ENCODE measurements at regions not wholly inside any gene's neighbourhood (a gene's known extent, or its start where the extent isn't known, plus 50 kb on each side); places are given as distances from the start of the nearest gene placed in this dataset.

DNA sequence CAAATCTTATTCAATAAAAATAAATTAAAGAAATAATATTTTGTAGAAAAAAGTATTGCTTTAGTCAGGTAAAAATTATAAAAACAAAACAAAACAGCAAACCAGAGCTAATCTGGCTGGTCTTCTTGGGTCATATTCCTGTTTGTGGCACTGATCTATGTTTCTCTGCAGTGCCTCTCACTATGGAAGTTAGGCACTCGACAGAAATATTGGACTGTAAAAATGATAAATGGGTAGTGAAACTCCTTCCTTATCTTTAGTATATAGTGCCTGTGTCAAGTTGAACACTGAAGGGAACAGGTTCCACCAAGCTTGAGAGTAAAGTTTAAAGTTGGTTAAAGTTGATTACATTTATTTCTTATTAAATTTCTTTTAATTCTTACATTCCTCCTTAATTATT, 1195.6 kb upstream of the GBE1 start:
- Histone ChIP-seq H3K27me3 (no peaks in the 10 kb centered on the region), H3K4me3 (no peak overlapping the region), H3K36me3 (no peaks in the 10 kb centered on the region), H3K27ac (no peak overlapping the region), H3K9me3 (no peaks in the 10 kb centered on the region), H3K4me1 (no peaks in the 10 kb centered on the region)
- intact Hi-C loops (cut with DNase I), result no loop called here
- no peak for TF ChIP-seq POLR2A (IDR thresholded peaks at IDR 0.05)
- TF ChIP-seq, protein P1, sequence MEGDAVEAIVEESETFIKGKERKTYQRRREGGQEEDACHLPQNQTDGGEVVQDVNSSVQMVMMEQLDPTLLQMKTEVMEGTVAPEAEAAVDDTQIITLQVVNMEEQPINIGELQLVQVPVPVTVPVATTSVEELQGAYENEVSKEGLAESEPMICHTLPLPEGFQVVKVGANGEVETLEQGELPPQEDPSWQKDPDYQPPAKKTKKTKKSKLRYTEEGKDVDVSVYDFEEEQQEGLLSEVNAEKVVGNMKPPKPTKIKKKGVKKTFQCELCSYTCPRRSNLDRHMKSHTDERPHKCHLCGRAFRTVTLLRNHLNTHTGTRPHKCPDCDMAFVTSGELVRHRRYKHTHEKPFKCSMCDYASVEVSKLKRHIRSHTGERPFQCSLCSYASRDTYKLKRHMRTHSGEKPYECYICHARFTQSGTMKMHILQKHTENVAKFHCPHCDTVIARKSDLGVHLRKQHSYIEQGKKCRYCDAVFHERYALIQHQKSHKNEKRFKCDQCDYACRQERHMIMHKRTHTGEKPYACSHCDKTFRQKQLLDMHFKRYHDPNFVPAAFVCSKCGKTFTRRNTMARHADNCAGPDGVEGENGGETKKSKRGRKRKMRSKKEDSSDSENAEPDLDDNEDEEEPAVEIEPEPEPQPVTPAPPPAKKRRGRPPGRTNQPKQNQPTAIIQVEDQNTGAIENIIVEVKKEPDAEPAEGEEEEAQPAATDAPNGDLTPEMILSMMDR (IDR thresholded peaks at IDR 0.05), result no peak
- 52 to 53% methylated on average over 1 of the region's 1 CpG for WGBS, 2 donors
- DNase-seq, result no peak

- Histone ChIP-seq H3K36me3 (no peaks in the 10 kb centered on the region), H3K9me3 (no peaks in the 10 kb centered on the region), H3K27ac (no peak overlapping the region), H3K4me3 (no peak overlapping the region), H3K27me3 (no peaks in the 10 kb centered on the region), H3K4me1 (no peaks in the 10 kb centered on the region)
- 88 to 96% methylated on average over 1 of the region's 1 CpG for WGBS, 2 donors
- DNase-seq, result no peak
- no peak for TF ChIP-seq POLR2A (IDR thresholded peaks at IDR 0.05)
- TF ChIP-seq, protein P1 (IDR thresholded peaks at IDR 0.05), result no peak
- intact Hi-C loops (cut with DNase I), result no loop called here
These were observed 1193.0 kb upstream of the GBE1 start for GRCh38 chr3:82954486-82954885.

GRCh38 chr3:82942041-82942440, 1180.6 kb upstream of the GBE1 start:
- Histone ChIP-seq H3K9me3 (no peaks in the 10 kb centered on the region), H3K36me3 (no peaks in the 10 kb centered on the region), H3K4me1 (no peaks in the 10 kb centered on the region), H3K27ac (no peak overlapping the region), H3K4me3 (no peak overlapping the region), H3K27me3 (no peaks in the 10 kb centered on the region)
- DNase-seq, result no peak
- intact Hi-C loops (cut with DNase I), result no loop called here
- TF ChIP-seq, protein P1 (IDR thresholded peaks at IDR 0.05), result no peak
- TF ChIP-seq POLR2A (IDR thresholded peaks at IDR 0.05), result no peak

DNA sequence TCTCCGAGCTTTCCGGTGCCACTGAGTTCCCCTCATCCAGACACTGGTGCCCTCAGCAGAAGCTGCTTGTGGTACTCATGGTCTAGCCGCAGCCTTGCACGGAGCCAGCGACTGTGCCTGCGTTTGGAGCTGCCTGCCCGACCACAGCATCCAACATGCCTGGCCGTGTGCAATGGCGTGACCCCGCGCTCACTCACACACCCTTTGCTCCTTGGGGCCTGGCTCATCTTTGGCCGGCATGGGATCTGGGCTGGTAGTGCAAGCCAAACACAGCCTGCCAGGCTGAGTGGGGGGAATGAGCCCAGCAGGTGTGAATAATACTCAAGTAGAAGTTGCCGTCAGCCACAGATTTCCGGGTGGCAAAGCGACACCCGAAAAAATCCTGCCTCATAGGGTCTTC, 1178.7 kb upstream of the GBE1 start:
- no peak for DNase-seq
- no peaks in the 10 kb centered on the region for H3K27me3 ChIP-seq
- 89 to 93% methylated on average over 4 to 10 of the region's 16 CpGs for WGBS, 2 donors
- no peaks in the 10 kb centered on the region for H3K4me1 ChIP-seq
- H3K27ac ChIP-seq, result no peak overlapping the region
- intact Hi-C loops (cut with DNase I), result no loop called here
- H3K36me3 ChIP-seq, result no peaks in the 10 kb centered on the region
- TF ChIP-seq POLR2A (IDR thresholded peaks at IDR 0.05), result no peak
- TF ChIP-seq, protein P1 (IDR thresholded peaks at IDR 0.05), result no peak
- no peak overlapping the region for H3K4me3 ChIP-seq
- no peaks in the 10 kb centered on the region for H3K9me3 ChIP-seq

DNA sequence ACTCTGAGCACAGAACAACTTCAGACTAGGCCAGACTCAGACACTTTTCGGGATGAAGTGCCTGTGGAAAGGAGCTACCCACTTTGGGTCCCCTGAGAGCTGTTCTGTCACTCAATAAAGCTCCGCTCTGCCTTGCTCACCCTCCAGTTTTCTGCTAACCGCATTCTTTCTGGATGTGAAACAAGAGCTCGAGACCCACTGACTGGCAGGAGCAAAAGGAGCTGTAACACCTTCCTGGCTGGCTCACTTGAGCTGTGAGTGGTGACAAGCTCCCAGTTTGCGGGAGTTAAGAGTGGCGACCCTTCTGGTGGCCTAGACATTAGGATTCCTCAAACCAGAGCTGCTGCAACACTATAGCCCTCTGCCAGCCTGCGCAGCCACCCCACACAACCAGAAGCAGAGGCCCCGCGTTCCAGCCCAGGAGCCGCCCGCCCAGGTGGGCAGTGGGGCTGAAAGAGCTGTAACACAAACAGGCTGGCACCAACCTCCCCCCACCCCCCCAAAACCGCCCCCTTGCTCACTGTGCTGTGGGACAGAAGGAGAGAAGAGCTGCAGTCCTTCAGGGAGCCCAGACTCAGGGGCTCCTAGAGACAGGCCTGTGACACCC, 1178.1 kb upstream of the GBE1 start:
- Histone ChIP-seq H3K36me3 (no peaks in the 10 kb centered on the region), H3K4me1 (no peaks in the 10 kb centered on the region), H3K27ac (no peak overlapping the region), H3K27me3 (no peaks in the 10 kb centered on the region), H3K9me3 (no peaks in the 10 kb centered on the region), H3K4me3 (no peak overlapping the region)
- intact Hi-C loops (cut with DNase I), result no loop called here
- TF ChIP-seq POLR2A (IDR thresholded peaks at IDR 0.05), result no peak
- TF ChIP-seq, protein P1 (IDR thresholded peaks at IDR 0.05), result no peak
- 85 to 88% methylated on average over 3 to 6 of the region's 12 CpGs for WGBS, 2 donors
- DNase-seq, result no peak
